ENCODE measurements at regions not wholly inside any gene's neighbourhood (a gene's known extent, or its start where the extent isn't known, plus 50 kb on each side); places are given as distances from the start of the nearest gene placed in this dataset.

DNA sequence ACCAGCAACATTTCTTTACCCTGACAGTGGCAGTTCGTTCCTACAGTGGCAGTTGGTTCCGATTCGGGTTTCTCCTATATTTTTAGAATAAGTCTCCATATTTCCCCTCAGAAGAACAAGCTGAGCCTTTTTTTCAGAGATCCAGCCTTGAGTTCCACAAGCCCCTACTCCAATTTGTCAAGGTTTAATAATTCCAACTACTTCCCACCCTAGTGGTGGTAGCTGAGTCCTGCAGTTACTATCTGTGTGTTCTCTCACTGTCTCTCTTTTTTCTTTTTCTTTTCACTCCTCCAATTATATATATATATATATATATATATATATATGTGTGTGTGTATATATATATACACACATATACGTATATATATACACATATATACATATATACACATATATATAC is 1347.3 kb downstream of the PCDH9 start:
- peaks cover 9% of the 10 kb centered on the region for H3K9me3 Mint-ChIP-seq (ENCODE audit: low read depth)
- no peaks in the 10 kb centered on the region for H3K36me3 Mint-ChIP-seq (ENCODE audit: insufficient read depth)
- no peaks in the 10 kb centered on the region for H3K4me1 Mint-ChIP-seq (ENCODE audit: low read depth)
- no peak overlapping the region for H3K4me3 Mint-ChIP-seq (ENCODE audit: low read depth)
- TF ChIP-seq, protein P1, sequence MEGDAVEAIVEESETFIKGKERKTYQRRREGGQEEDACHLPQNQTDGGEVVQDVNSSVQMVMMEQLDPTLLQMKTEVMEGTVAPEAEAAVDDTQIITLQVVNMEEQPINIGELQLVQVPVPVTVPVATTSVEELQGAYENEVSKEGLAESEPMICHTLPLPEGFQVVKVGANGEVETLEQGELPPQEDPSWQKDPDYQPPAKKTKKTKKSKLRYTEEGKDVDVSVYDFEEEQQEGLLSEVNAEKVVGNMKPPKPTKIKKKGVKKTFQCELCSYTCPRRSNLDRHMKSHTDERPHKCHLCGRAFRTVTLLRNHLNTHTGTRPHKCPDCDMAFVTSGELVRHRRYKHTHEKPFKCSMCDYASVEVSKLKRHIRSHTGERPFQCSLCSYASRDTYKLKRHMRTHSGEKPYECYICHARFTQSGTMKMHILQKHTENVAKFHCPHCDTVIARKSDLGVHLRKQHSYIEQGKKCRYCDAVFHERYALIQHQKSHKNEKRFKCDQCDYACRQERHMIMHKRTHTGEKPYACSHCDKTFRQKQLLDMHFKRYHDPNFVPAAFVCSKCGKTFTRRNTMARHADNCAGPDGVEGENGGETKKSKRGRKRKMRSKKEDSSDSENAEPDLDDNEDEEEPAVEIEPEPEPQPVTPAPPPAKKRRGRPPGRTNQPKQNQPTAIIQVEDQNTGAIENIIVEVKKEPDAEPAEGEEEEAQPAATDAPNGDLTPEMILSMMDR (IDR thresholded peaks at IDR 0.05; ENCODE audit: unreplicated experiment), result peak; percentile 36
- no peak overlapping the region for H3K27ac Mint-ChIP-seq
- H3K27me3 Mint-ChIP-seq, result no peaks in the 10 kb centered on the region
- DNase-seq (ENCODE audit: low spot score, unreplicated experiment), result no peak

DNA sequence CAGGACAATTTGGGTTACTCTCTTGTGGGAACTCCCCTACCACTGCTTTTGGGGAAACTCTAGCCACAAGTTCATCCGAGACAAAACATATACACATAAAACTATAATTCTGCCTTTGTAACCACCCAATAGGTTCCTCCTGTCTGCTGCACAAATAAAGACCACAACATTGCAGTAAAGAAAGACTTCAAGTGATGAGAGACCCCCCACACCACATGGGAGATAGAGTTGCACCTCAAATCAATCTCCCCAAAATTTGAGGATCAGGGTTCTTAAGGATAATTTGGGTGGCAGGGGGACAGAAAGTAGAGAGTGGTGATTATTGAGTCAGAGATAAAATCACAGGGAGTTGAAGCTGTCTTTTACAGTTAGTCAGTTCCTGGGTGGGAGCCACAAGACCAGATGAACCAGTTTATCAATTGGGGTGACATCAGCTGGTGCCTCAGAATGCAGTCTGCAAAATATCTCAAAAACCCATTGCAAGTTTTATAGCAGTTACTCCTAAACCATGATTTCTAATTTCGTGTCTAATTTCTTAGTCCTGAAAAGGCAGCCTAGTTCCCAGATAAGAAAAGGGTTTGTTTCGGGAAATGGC is 1348.5 kb downstream of the PCDH9 start:
- H3K36me3 Mint-ChIP-seq (ENCODE audit: insufficient read depth), result no peaks in the 10 kb centered on the region
- TF ChIP-seq, protein P1 (IDR thresholded peaks at IDR 0.05; ENCODE audit: unreplicated experiment), result no peak
- H3K27ac Mint-ChIP-seq, result no peak overlapping the region

DNA sequence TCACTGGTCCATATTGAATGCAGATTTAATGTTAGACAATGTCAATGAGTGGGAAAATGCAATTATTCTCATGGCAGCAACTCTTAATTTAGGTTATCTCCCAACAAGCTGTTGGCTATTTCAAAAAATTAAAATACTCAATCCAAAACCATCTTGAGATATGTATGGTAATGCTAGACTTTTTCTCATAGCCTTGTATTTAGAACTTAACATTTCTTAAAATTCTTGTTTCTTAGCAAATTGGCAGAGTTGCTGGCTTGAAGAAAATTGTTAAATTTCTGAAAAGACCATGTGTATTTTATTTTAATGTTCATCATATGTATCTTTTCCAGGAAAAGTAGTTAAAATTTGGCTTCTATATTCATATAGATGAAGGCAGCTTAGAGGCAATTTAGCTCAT is 1355.1 kb downstream of the PCDH9 start:
- no peak for DNase-seq (ENCODE audit: low spot score, unreplicated experiment)
- Mint-ChIP-seq H3K4me1 (ENCODE audit: low read depth) (no peaks in the 10 kb centered on the region), H3K4me3 (ENCODE audit: low read depth) (no peak overlapping the region), H3K36me3 (ENCODE audit: insufficient read depth) (no peaks in the 10 kb centered on the region), H3K27ac (no peak overlapping the region), H3K9me3 (ENCODE audit: low read depth) (no peaks in the 10 kb centered on the region), H3K27me3 (no peaks in the 10 kb centered on the region)
- TF ChIP-seq, protein P1 (IDR thresholded peaks at IDR 0.05; ENCODE audit: unreplicated experiment), result no peak

More for the DNA sequence above, 1348.5 kb downstream of the PCDH9 start:
- Mint-ChIP-seq H3K4me3 (ENCODE audit: low read depth) (no peak overlapping the region), H3K9me3 (ENCODE audit: low read depth) (peaks cover 9% of the 10 kb centered on the region), H3K27me3 (no peaks in the 10 kb centered on the region), H3K4me1 (ENCODE audit: low read depth) (no peaks in the 10 kb centered on the region)
- DNase-seq (ENCODE audit: low spot score, unreplicated experiment), result no peak

DNA sequence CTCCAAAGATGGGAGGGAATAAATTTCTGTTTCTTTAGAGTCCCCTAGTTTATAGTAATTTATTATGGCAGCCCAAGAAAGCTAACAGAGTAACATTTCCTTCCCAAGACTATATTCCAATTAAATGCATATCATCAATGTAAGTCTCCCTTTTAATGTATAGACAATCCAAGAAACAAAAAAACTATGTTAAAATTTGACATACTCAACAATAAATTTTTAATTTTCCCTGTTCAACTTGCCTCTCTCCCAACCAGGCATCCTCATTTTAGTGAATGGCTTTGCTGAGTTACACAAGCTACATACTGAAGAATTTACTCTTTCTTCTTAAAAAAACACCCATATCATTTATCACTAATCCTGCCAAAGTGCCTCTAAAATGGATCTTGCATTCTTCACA is 1357.7 kb downstream of the PCDH9 start:
- Mint-ChIP-seq H3K4me1 (ENCODE audit: low read depth) (no peaks in the 10 kb centered on the region), H3K36me3 (ENCODE audit: insufficient read depth) (no peaks in the 10 kb centered on the region), H3K27ac (no peak overlapping the region), H3K9me3 (ENCODE audit: low read depth) (no peaks in the 10 kb centered on the region), H3K27me3 (no peaks in the 10 kb centered on the region), H3K4me3 (ENCODE audit: low read depth) (no peak overlapping the region)
- TF ChIP-seq, protein P1 (IDR thresholded peaks at IDR 0.05; ENCODE audit: unreplicated experiment), result no peak
- no peak for DNase-seq (ENCODE audit: low spot score, unreplicated experiment)

DNA sequence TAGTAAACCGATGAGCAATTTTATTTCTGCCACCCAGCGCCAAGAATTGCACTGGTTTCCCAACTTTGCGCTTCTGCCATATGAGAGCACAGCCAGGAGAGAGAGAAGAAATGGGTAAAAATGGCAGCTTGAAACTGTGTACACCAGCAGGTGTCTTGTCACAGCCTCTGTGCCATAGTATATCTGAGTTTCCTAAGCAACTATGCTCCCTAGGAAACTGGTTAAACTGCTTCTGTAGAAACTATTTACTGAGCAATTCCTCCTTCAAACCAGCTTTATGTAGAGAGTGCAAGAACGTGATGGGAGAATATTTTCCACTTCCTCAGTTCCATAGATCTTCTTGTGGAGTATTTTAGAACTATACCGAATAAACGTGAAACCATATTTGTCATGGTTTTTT is 1361.3 kb downstream of the PCDH9 start:
- Mint-ChIP-seq H3K4me1 (ENCODE audit: low read depth) (no peaks in the 10 kb centered on the region), H3K9me3 (ENCODE audit: low read depth) (no peaks in the 10 kb centered on the region), H3K4me3 (ENCODE audit: low read depth) (no peak overlapping the region), H3K36me3 (ENCODE audit: insufficient read depth) (no peaks in the 10 kb centered on the region), H3K27me3 (no peaks in the 10 kb centered on the region), H3K27ac (no peak overlapping the region)
- TF ChIP-seq, protein P1 (IDR thresholded peaks at IDR 0.05; ENCODE audit: unreplicated experiment), result no peak
- no peak for DNase-seq (ENCODE audit: low spot score, unreplicated experiment)
